Activated naive CD8-positive, alpha-beta T cell treated with anti-CD3 and anti-CD28 coated beads, Interleukin-2, amount 50 U/mL, for 24 hours (primary cell): ENCODE measurements at regions not wholly inside any gene's neighbourhood (a gene's known extent, or its start where the extent isn't known, plus 50 kb on each side); places are given as distances from the start of the nearest gene placed in this dataset.
"Not testable (repeated sequence)": the region's sequence is repeated elsewhere in the genome, so short reads cannot be mapped to it uniquely, and the experiment has no call there.

ENCODE experiments used
- ATAC-seq: fragments of 150-1000 bp; cut with Tn5 transposase; one replicate; pipeline ENCODE4 v1.10.0; 2021
- DNase-seq: peaks from one replicate; pipeline ENCODE4 v3.0.0; 2021
- H3K27ac Mint-ChIP-seq: one replicate; pipeline ENCODE4 v1.8.0; 2021; ENCODE audit warnings: mild to moderate bottlenecking, mixed read lengths
- H3K27me3 Mint-ChIP-seq: one replicate; pipeline ENCODE4 v1.8.0; 2021; ENCODE audit warnings: mixed read lengths
- H3K36me3 Mint-ChIP-seq: one replicate; pipeline ENCODE4 v1.8.0; 2021; ENCODE audit warnings: low read depth, mixed read lengths
- H3K4me1 Mint-ChIP-seq: one replicate; pipeline ENCODE4 v1.8.0; 2021; ENCODE audit warnings: mixed read lengths
- H3K4me3 Mint-ChIP-seq: one replicate; pipeline ENCODE4 v1.8.0; 2021; ENCODE audit warnings: mild to moderate bottlenecking, moderate library complexity, mixed read lengths
- H3K9me3 Mint-ChIP-seq: one replicate; pipeline ENCODE4 v1.8.0; 2021; ENCODE audit warnings: mixed read lengths

GRCh38 chr18:73381699-73382036 lies 513.9 kb upstream of the NETO1 start:
- DNase-seq (no peak), ATAC-seq (no peak)
- Mint-ChIP-seq H3K27ac (no peak overlapping the region), H3K4me1 (no peaks in the 10 kb centered on the region), H3K9me3 (peaks cover 7% of the 10 kb centered on the region), H3K36me3 (no peaks in the 10 kb centered on the region), H3K27me3 (no peaks in the 10 kb centered on the region), H3K4me3 (no peak overlapping the region)

- no peak for ATAC-seq
- H3K9me3 Mint-ChIP-seq: peaks cover 11% of the 10 kb centered on the region
- H3K4me3 Mint-ChIP-seq: no peak overlapping the region
- no peak overlapping the region for H3K27ac Mint-ChIP-seq
- H3K4me1 Mint-ChIP-seq: no peaks in the 10 kb centered on the region
- no peak for DNase-seq
- H3K27me3 Mint-ChIP-seq: no peaks in the 10 kb centered on the region
- H3K36me3 Mint-ChIP-seq: no peaks in the 10 kb centered on the region
Measured at GRCh38 chr18:73381016-73381698, 513.4 kb upstream of the NETO1 start.

- no peaks in the 10 kb centered on the region for H3K4me1 Mint-ChIP-seq
- H3K27me3 Mint-ChIP-seq: no peaks in the 10 kb centered on the region
- no peak overlapping the region for H3K4me3 Mint-ChIP-seq
- DNase-seq (no peak), ATAC-seq (no peak)
- H3K36me3 Mint-ChIP-seq: no peaks in the 10 kb centered on the region
- H3K9me3 Mint-ChIP-seq: peaks cover 7% of the 10 kb centered on the region
- H3K27ac Mint-ChIP-seq: no peak overlapping the region
Measured at GRCh38 chr18:73366713-73367112, 498.9 kb upstream of the NETO1 start.

DNA sequence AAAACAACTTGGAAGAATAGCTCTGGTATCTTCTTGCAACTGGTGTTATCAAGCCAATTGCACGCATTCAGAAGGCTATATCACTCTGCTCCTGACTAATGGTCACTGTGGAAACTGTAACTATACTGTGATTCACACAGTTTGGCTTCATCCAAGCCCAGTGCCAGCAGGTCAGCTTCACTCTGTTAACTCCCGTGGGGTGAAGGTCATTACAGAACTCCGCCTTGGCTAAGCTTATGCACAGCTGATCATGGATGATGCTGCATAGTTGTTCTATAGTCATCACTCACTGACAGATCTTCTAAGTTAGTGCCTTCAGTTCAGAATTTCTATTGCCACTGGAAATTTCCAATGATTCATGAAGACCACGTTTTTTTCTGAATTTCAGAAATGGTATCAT lies 497.2 kb upstream of the NETO1 start:
- no peaks in the 10 kb centered on the region for H3K27me3 Mint-ChIP-seq
- H3K9me3 Mint-ChIP-seq: peaks cover 3% of the 10 kb centered on the region
- no peak overlapping the region for H3K4me3 Mint-ChIP-seq
- DNase-seq: no peak
- no peak overlapping the region for H3K27ac Mint-ChIP-seq
- no peaks in the 10 kb centered on the region for H3K4me1 Mint-ChIP-seq
- ATAC-seq: no peak
- no peaks in the 10 kb centered on the region for H3K36me3 Mint-ChIP-seq

DNA sequence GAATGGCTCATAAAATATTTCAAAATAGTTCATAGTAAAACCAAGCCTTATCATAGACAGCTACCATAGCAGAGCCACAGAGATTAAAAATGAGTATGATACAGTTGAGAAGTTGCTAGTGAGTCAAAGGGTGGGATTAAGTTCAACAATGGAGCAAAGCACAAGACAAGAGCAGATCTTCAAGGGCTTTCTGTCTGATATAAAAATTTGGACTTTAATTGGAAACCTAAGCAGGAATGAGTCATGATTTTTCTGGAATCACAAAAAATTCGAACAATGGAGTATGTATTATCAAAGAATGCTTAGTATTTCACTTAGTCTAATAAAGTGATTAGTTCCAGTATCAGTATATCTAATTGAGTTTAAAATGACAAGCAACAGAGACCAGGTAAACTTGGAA lies 487.3 kb upstream of the NETO1 start:
- ATAC-seq: no peak
- no peaks in the 10 kb centered on the region for H3K27me3 Mint-ChIP-seq
- DNase-seq: no peak
- no peaks in the 10 kb centered on the region for H3K9me3 Mint-ChIP-seq
- no peaks in the 10 kb centered on the region for H3K4me1 Mint-ChIP-seq
- no peak overlapping the region for H3K27ac Mint-ChIP-seq
- H3K4me3 Mint-ChIP-seq: no peak overlapping the region
- H3K36me3 Mint-ChIP-seq: no peaks in the 10 kb centered on the region

DNA sequence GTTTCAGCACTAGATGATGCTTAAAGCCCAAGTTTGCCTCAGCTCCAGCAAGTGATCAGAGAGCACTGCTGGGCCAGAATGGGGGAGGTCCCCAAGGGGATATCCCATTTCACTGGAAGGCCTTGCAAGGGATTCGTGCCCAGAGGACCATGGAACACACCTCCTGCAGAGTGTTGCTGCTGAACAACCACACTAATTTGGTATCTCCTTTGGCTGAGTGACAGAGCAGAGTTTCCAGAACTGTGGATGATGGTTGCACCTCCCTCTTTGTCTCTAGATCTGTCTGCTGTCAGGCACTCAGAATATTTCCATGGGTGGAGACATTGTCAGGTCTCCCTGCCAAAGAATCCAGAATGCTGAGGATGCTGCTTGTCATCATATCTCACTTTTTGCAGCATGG lies 484.8 kb upstream of the NETO1 start:
- H3K4me3 Mint-ChIP-seq: no peak overlapping the region
- ATAC-seq (no peak), DNase-seq (no peak)
- no peaks in the 10 kb centered on the region for H3K4me1 Mint-ChIP-seq
- H3K27ac Mint-ChIP-seq: no peak overlapping the region
- H3K27me3 Mint-ChIP-seq: no peaks in the 10 kb centered on the region
- H3K9me3 Mint-ChIP-seq: no peaks in the 10 kb centered on the region
- H3K36me3 Mint-ChIP-seq: no peaks in the 10 kb centered on the region

DNA sequence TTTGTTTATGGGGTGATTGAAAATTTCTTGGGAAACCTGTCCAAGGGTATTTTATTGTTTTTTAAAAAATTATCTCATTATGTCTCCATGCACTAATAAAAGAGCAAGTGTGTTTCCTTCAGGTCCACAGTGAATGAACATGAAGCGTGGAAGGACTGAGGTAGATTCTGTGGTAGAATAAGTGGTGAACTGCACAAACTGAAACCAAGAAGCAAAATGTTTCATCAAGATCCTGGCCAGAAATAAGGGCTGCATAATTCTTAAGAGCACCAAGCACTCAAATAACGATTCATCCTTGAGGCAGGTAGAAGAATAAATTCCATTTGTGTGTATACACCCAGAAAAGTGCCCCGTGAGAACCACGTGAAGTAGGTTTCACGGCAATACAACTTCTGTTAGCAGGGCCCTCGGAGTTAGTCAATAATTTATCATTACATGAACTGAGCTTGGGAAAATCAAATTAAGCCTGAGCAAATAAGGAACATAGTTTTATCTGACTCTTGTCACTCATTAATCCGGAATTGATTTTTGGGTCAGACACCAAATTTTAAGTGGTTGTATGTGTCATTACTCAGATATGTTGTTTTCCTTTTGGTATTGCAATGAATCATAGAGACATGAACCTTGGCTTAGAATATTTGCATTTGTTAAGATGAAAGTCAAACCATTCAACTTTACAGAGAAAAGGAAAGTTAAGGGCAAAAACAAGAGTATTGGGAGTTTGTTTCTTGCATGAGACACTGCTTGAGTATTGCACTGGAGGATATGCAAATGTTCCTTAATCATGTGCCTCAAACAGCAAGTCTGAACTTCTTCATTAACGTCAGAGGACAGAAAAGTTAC lies 472.6 kb upstream of the NETO1 start:
- peaks cover 5% of the 10 kb centered on the region for H3K9me3 Mint-ChIP-seq
- no peak for DNase-seq
- no peaks in the 10 kb centered on the region for H3K27me3 Mint-ChIP-seq
- H3K27ac Mint-ChIP-seq: no peak overlapping the region
- no peaks in the 10 kb centered on the region for H3K4me1 Mint-ChIP-seq
- H3K36me3 Mint-ChIP-seq: no peaks in the 10 kb centered on the region
- no peak overlapping the region for H3K4me3 Mint-ChIP-seq
- ATAC-seq: no peak

DNA sequence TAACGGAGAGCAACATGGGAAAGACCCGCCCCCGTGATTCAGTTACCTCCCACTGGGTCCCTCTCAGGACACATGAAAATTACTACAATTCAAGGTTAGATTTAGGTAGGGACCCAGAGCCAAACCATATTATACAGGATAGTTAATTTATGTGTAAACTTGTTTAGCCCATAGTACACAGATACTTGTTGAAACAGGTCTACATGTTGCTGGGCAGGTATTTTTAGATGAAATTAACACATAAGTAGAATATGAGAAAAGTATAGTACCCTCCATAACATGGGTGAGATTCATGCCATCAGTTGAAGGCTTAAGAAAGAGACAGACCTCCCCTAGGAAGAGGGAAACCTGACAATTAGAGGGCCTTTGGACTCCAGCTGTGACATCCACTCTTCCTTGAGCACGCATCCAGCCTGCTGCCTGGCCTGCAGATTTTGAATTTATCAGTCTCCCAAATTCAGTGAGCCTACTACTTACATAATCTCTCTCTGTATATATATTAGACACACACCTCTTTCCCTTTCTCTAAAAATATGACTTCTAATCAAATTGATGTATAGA lies 463.5 kb upstream of the NETO1 start:
- DNase-seq: no peak
- Mint-ChIP-seq H3K36me3 (no peaks in the 10 kb centered on the region), H3K27ac (no peak overlapping the region), H3K4me1 (no peaks in the 10 kb centered on the region), H3K27me3 (no peaks in the 10 kb centered on the region), H3K4me3 (no peak overlapping the region), H3K9me3 (no peaks in the 10 kb centered on the region)
- no peak for ATAC-seq

DNA sequence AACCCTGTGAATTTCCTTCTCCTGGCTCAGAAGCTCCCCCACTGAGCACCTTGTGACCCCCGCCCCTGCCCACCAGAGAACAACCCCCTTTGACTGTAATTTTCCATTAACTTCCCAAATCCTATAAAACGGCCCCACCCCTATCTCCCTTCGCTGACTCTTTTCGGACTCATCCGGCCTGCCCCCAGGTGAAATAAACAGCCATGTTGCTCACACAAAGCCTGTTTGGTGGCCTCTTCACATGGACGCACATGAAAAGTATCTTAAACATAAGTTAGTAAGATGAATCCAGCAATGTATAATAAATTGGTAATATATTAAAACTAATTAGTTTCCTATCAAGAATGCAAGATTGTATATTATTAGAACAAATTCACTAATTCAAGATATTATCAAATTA lies 462.3 kb upstream of the NETO1 start:
- H3K27ac Mint-ChIP-seq, H3K4me1 Mint-ChIP-seq, DNase-seq, H3K9me3 Mint-ChIP-seq, H3K27me3 Mint-ChIP-seq, H3K4me3 Mint-ChIP-seq, ATAC-seq, H3K36me3 Mint-ChIP-seq: not testable (repeated sequence)

DNA sequence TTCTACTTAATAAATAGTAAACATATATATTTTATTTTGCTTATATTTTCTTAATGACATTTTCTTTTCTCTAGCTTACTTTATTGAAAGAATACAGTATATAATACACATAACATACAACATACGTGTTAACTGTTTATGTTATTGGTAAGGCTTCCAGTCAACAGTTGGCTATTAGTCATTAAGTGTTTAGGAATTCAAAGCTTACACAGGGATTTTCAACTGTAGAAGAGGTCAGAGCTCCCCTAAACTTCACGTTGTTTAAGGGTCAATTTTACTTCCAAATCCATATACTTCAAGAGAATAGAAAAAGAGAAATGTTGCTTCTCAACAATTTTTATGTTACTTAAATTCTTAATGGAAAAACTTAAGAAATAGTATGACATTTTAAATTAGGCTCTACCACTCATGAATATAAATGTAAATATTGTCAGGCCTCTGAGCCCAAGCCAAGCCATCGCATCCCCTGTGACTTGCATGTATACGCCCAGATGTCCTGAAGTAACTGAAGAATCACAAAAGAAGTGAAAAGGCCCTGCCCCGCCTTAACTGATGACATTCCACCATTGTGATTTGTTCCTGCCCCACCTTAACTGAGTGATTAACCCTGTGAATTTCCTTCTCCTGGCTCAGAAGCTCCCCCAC lies 456.5 kb upstream of the NETO1 start:
- not testable (repeated sequence) for H3K27me3 Mint-ChIP-seq, H3K4me1 Mint-ChIP-seq, H3K27ac Mint-ChIP-seq, H3K36me3 Mint-ChIP-seq, ATAC-seq, DNase-seq, H3K4me3 Mint-ChIP-seq, H3K9me3 Mint-ChIP-seq

- Mint-ChIP-seq H3K27me3 (no peaks in the 10 kb centered on the region), H3K36me3 (no peaks in the 10 kb centered on the region), H3K27ac (no peak overlapping the region), H3K9me3 (no peaks in the 10 kb centered on the region), H3K4me1 (no peaks in the 10 kb centered on the region), H3K4me3 (no peak overlapping the region)
- ATAC-seq (no peak), DNase-seq (no peak)
Measured at GRCh38 chr18:73318739-73319479, 451.1 kb upstream of the NETO1 start.

DNA sequence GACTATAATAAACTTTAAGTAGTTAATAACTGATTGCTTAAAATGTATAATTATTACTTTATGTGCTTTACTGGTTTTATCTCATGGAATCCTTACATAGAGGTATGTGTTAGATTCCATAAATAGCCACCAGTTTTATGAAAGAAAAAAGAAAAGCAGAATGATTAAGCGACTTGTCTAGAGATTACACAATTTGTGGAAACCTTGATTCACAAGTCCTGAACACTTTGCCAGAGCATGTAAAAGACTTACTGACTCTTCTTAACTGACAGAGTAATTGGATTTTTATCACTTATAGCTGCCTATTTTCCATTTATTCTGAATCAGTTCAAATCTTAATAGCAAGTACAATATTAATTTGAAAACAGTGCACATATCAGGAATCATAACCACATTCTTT lies 448.7 kb upstream of the NETO1 start:
- no peak overlapping the region for H3K27ac Mint-ChIP-seq
- no peaks in the 10 kb centered on the region for H3K9me3 Mint-ChIP-seq
- H3K4me1 Mint-ChIP-seq: no peaks in the 10 kb centered on the region

GRCh38 chr18:73315381-73315780 lies 447.6 kb upstream of the NETO1 start:
- no peak for ATAC-seq
- Mint-ChIP-seq H3K4me3 (no peak overlapping the region), H3K27me3 (no peaks in the 10 kb centered on the region)

More for the DNA sequence above, 448.7 kb upstream of the NETO1 start:
- Mint-ChIP-seq H3K36me3 (no peaks in the 10 kb centered on the region), H3K4me3 (no peak overlapping the region), H3K27me3 (no peaks in the 10 kb centered on the region)
- ATAC-seq: no peak
- no peak for DNase-seq

GRCh38 chr18:73313476-73313875 lies 445.7 kb upstream of the NETO1 start:
- Mint-ChIP-seq H3K27me3 (no peaks in the 10 kb centered on the region), H3K4me3 (no peak overlapping the region), H3K36me3 (no peaks in the 10 kb centered on the region), H3K4me1 (no peaks in the 10 kb centered on the region), H3K9me3 (no peaks in the 10 kb centered on the region), H3K27ac (no peak overlapping the region)
- no peak for ATAC-seq
- no peak for DNase-seq

More at GRCh38 chr18:73315381-73315780, 447.6 kb upstream of the NETO1 start:
- no peaks in the 10 kb centered on the region for H3K9me3 Mint-ChIP-seq
- H3K36me3 Mint-ChIP-seq: no peaks in the 10 kb centered on the region
- DNase-seq: no peak
- H3K27ac Mint-ChIP-seq: no peak overlapping the region
- no peaks in the 10 kb centered on the region for H3K4me1 Mint-ChIP-seq
